NCI-H2196 (cell line): ENCODE measurements at regions not wholly inside any gene's neighbourhood (a gene's known extent, or its start where the extent isn't known, plus 50 kb on each side); places are given as distances from the start of the nearest gene placed in this dataset.
"Not testable (repeated sequence)": the region's sequence is repeated elsewhere in the genome, so short reads cannot be mapped to it uniquely, and the experiment has no call there.

Experiments
- DNase-seq: peaks from one replicate; lab custom pipeline; 2025; ENCODE audit not compliant: unreplicated experiment; lab: John Stamatoyannopoulos, UW

GRCh38 chr6:87772597-87773530 is 70.8 kb upstream of the AKIRIN2 start:
- DNase-seq, result peak; percentile 59

- no peak for DNase-seq
Measured at GRCh38 chr6:87767478-87767877, 65.4 kb upstream of the AKIRIN2 start.

GRCh38 chr6:87766211-87766610 is 64.2 kb upstream of the AKIRIN2 start:
- DNase-seq, result no peak

DNA sequence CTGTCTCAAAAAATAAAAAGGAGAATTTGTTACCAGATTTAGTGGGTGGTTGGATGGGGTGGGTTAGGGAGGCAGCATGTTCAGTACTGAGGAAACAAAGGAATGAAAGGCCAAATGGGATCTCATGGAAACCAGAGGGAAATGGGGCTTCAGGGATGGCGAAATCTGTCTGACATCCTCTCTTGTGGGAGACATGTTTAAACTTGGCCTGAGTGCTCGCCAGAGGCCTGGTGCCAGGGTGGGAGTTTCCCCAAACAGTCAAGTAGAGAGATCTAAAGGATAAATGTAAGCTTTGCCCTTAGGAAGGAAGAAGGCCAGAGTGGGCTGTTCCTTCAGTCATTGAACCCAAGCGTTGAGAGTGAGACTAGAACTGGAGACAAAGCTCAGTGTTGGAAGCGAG is 61.9 kb upstream of the AKIRIN2 start:
- no peak for DNase-seq

DNA sequence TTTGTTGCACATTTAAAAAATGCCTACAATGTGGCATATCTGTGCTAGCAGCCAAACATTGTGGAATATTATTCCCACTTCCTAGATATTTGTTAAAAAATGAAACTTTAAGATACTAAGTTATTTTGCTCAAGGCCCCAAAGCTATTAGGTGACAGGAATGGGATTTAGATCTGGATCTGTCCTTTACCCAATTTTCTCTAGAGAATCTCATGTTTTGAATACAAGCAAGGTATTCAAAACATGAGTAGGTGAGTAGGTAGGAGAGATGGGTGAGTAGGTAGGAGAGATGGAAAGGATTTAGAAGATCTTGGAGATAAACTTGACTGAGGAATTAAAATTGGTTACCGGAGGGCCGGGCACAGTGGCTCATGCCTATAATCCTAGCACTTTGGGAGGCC is 61.2 kb upstream of the AKIRIN2 start:
- DNase-seq, result no peak

DNA sequence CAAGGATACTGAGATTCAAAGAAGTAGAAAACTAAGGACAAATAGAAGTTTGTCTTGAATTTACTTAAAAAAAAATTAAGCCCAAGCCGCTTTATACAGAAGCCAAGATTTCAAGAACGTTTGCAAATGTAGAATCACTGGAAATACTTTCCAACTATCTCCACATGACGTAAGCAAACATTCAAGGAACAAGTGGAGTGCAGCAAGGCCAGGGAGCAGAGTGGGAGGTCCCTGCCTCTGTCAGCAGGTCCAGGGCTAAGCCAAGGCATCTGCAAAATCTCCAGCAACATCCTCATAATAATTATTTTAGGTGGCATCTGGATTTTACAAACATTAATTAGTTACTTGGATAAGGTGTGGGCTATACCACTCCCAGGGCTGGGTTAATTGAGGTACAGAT is 60.1 kb upstream of the AKIRIN2 start:
- no peak for DNase-seq

DNA sequence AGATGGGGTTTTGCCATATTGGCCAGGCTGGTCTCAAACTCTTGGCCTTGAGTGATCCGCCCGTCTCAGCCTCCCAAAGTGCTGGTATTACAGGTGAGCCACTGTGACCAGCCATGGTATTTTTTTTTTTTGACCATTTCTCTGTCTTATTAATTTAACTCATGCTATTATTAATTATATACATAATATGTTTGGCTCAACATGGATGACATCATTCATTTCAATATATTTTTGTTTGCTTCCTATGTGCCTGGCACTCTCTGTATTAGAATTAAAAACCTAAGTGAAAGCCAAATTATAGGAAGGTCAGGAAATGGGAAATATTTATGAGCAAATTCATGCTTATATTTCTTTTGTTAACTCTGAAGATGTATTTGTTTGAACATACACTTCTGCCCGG is 55.8 kb upstream of the AKIRIN2 start:
- no peak for DNase-seq

- no peak for DNase-seq
Measured at GRCh38 chr6:87756858-87757257, 54.8 kb upstream of the AKIRIN2 start.

DNA sequence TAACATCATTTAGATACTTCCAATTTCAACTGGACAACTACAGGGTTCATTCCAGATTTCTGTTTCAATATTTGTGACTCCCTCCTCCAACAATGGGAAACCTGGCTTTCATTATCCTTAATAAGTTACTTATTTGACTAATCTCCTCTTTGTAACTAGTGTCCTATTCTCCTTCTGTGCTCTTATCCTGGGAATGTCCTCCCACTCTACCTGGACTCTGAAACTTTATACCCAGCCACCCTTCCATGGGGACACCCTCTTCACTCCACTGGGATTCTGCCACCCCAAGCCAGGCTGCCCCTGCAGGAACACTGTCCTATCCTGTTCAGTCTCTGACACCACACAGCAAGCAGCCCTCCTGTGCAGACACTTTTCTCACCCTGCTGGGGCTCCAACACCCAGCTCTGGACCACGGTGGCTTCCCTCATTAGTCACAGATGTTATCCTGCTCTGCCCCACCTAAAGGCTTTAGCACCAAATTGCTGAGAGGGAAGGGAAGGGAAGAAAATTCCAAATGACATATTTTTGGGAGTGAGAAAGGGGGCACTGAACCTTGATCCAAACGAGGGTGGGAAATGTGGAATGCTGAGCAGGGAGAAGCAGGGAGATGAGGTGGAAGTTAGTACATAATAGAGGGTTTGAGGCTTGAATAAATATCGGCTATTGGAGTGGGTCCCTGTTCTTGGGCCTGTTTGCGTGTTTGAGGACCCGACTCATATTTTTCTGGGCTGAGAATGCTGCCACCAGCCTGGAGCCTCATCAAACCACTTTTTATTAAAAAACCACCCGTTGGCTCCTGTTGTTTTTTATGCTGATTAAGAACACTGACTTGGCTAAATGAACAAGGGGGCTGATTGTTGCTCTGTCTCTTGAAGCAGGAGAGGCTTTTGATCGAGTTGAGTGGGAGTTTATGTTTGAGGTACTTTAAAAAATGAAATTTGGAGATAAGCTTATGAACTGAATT is 54.0 kb upstream of the AKIRIN2 start:
- no peak for DNase-seq

DNA sequence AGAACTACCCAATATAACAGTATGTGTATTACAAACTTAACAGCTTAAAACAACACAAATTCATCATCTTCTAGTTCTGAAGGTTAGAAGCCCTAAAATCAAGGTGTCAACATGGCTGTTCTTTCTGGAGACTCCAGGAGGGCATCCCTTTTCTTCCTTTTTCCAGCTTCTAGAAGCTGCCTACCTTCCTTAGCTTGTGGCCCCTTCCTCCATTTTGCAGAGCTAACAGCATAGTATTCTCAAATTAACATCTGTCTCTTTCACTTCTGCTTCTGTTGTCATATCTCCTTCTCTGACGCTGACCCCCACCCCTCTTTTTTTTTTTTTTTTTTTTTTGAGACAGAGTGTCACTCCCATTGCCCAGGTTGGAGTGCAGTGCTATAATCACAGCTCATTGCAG is 52.8 kb upstream of the AKIRIN2 start:
- no peak for DNase-seq

DNA sequence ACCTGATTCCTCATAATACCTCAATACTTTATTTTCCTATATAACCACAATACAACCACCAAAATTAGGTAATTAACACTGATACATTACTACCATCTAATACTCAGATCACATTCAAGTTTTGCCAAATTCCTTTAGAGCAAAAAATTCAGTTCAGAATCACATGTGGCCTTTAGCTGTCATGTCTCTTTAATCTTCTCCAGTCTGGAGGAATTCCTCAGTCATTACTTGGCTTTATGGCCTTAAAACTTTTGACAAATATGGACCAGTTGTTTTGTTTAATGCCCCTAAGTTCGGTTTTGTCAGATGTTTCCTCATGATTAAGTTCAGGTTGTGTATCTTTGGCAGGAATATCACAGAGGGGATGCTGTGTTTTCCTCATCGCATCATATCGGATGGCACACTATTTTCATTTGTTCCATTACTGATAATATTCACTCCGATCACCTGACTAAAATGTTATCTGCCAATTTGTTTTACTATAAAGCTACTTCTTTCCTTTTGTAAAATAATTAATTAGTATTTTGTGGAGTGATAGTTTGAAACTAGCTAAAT is 51.2 kb upstream of the AKIRIN2 start:
- no peak for DNase-seq

DNA sequence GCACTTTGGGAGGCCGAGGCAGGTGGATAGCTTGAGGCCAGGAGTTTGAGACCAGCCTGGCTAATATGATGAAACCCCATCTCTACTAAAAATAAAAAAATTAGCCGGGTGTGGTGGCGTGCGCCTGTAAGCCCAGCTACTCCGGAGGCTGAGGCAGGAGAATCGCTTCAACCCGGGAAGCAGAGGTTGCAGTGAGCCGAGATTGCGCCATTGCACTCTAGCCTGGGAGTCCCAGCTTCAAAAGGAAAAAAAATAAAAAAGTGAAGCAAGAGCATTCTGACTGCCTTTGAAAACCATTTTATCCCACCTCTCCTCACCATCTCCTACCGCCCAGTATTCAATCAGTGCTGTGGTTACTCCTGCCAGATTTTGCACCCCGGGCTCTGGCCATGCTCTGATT is 50.5 kb upstream of the AKIRIN2 start:
- not testable (repeated sequence) for DNase-seq
